HG03066 (cell line): ENCODE measurements at regions not wholly inside any gene's neighbourhood (a gene's known extent, or its start where the extent isn't known, plus 50 kb on each side); places are given as distances from the start of the nearest gene placed in this dataset.
"Not testable (repeated sequence)": the region's sequence is repeated elsewhere in the genome, so short reads cannot be mapped to it uniquely, and the experiment has no call there.

Source experiments
- ATAC-seq: cut with Tn5 transposase; IDR thresholded peaks from one replicate; pipeline ENCODE4 v1.9.1; 2021; ENCODE audit warnings: low read depth; ENCODE audit not compliant: unreplicated experiment

DNA sequence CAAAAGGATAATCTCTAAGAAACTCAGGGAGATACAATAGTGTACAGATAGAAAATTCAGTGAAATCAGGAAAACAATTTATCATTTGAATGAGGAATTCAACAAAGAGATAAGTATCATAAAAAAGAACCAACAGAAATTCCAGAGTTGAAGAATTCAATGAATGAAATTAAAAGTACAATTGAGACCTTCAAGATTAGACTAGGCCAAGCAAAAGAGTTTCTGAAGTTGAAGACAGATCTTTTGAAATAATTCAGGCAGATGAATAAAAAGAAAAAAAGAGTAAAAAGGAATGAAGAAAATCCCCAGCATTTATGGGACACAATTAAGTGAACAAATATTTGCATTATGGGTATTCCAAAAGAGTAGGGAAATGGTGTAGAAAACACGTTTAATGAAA, 412.6 kb downstream of the TMEM121 start:
- ATAC-seq, result no peak

DNA sequence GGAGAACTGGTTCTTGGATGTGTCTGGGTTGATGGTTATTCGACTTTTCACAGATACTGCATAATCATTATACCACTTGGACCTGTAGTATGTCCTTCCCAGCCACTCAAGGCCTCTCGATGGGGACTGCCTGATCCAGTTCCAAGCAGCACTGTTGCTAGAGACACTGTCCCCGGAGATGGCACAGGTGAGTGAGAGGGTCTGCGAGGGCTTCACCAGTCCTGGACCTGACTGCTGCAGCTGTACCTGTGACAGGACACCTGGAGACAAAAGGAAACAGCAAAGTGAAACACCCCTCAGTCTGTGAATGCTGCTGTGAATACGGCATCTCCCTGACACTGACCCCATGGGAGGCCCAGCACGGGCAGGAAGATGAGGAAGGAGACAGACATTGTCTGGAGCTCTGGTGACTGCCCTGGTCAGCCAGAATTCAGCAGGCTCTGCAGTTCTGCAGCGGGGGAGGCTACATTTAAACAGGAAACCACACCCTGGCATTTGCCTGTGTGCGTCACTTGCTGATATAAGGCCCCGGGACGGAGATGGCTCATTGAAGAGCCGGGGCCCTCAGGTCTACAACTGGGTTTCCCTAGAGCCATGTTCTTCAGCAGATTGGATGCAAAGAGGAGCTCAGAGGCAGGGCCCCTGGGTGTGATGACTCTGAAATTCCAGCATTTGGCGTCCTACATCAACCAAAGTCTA, 413.6 kb downstream of the TMEM121 start:
- ATAC-seq, result no peak

DNA sequence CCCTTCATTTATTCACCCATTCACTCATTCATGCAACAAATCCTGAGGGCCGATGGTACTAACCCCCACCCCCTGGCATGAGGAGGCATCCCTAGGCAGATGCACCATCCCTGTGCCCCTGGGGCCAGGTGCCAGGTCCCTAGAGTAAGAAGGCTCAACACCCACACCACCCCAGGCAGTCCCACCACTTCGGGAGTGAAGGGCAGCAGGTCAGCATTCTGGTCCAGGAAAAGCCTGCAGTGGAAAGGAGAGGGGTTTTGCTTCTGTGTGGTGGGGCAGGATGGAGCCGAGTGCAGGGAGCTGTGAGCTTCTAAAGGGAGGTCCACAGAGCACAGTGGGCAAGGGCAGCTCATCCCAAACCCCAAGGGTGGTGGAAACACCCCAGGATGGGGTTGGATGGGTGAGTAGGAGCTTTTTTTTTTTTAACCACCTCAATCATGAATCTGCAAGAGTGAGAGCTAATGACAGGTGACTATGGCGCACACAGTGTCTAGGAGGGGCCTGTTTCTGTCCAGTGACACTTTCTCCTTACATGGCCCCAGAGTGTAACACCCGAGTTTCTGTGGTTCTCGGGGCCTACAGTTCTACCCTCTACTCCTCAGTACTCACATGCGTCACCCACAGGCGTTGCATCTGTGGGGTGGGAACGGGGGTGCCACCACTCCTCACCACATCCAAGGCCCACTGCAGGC, 414.3 kb downstream of the TMEM121 start:
- no peak for ATAC-seq

DNA sequence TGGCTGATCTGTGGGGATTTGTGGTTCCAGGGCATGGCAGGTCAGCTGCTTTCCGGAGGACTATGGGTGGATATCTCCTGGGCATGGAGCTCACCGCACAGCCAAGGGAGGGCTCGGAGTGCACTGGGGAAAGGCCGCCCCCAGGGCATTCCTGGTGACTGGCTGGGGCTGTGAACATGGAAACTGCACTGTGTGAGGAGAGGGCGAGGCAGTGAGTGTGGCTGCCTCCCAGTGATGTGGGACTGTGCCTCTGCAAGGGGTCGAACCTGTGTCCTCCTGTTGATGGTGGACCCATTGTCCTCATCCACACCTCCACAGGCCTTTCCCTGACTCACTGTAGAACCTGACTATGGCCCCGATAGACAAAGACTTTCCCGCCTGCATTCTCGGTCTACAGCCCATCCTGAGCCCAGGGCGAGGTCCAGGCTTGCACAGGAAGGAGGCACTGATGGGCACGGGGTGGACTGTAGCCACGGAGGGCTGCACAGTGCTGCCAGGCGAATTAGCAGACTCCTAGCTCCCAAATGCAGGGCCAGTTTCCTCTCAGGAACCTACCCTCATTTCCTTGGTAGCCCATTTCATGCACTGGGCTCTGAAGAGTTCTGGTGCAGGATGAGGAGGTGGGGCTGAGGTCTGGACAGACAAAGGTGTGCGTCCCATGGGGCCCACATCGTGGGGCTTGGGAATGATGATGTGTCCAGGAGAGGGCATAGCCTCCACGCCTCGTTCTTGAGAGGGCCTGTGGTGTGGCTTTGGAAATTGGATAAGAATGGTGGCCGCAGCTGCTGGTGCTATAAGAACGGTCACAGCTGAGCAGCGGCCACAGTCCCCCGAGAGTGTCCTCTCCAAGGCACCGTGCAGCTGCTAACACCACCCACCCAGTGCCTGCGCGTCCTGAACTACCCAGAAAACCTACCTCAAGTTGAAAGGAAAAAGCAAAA, 415.1 kb downstream of the TMEM121 start:
- no peak for ATAC-seq

DNA sequence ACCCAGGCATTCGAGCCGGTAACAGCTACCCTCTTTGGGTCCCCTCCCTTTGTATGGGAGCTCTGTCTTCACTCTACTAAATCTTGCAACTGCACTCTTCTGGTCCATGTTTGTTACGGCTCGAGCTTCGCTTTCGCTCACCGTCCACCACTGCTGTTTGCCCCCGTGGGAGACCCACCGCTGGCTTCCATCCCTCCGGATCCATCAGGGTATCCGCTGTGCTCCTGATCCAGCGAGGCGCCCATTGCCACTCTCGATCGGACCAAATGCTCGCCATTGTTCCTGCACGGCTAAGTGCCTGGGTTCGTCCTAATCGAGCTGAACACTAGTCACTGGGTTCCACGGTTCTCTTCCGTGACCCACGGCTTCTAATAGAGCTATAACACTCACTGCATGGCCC, 416.3 kb downstream of the TMEM121 start:
- ATAC-seq, result not testable (repeated sequence)

DNA sequence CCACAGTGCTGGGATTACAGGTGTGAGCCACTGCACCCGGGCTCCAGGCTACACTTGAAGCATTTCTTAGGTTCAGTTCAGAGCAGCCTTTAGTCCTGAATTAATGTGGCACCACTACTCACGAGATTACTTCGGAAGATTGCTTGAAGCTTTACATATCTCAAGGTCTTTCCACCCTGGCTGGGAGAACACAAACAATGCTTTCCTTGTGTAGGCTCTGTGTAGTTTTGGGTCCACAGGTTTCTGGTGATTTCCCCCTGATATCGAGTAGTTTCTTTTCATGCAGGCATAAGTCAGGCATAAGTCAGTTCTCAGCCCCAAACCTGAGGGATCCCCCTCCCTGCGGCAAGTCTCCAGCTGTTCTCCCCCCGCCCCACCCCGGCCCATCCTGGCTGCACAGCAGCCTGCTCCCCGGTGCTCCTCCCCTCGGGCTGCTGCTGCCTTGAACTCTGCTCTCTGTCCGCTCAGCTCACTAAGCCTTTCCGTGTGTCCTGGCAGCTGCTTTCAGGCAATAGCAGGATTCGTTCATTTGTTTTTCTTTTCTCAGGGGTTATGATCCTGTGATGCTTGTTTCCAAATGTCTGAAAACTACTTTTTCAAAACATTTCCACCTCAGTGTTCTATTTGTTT, 417.7 kb downstream of the TMEM121 start:
- no peak for ATAC-seq

DNA sequence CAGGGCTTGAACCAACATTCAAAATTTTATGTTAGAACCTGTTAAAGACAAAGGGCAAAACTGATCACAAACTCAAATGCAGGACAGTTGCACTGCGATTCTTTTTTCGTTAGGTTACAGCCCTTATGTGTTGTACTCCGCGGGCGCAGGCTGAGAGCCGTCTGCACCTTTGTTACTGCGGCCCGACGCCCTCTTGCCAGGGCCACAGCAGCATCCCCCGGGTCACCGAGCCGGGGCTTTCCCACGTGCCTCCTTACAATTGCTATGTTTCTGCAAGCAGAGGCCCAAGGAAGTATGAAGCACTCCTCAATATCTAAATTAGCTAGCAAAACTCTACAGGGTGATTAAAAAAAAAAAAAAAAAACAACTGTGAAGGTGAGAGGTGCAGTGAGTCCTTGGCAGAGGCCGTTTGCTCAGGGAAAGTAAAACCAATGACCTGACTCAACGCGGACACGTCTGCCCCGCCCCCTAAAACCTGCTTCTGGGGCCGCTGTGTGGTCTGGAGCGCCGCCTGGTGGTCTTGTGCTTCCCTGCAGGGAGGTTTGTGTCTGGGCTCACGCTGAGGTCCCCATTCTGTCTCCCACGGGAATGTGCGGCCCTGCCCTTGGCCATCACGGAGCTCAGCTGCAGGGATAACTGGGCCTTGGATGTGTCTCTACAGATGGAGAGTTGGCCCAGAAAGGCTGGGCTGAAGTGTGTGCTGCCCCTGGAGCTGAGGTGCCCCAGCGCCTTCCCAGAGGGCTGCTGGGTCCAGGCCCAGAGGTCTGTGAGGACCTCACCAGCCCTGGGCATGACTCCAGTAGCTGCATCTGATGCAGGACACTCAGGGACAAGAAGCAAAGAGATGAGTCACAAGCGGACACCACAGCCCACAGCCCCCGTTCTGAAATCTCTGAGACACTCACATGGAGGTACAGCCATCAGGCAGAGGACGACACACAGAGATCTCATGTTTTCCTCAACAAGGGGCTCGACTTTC, 418.5 kb downstream of the TMEM121 start:
- ATAC-seq, result no peak

DNA sequence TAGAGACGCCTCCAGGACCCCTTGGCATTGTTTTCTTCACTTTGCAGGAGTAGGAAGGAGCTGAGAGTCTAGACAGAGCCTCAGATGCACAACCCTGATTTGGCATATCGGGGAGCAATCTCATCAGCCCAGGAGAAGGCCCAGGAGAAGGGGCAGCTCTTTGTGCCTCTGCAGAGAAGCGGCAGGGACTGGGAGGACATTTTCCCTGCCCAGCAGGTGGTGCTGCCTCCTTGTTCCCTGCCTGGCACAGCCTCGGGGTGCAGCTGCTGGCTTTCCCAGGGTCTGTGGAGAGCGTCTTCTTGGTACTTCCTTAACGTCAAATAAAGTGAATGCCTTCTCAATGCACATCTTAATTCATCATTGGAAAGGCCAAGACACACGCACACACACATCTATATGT, 419.5 kb downstream of the TMEM121 start:
- ATAC-seq, result no peak

DNA sequence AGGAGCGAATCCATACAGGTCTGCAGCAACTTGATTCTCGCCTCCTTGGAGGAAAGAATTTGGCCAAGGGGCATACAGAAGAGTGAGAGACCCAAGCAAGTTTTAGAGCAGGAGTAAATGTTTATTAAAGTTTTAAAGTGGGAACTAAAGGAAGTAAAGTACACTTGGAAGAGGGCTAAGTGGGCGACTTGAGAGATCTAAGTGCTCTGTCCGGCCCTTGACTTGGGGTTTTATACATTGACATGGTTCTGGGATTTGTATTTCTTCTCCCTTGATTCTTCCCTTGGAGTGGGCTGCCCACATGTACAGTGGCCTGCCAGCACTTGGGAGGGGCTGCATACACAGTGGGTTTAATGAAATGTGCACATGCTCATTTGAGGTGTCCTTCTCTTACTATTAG, 421.2 kb downstream of the TMEM121 start:
- ATAC-seq, result no peak

DNA sequence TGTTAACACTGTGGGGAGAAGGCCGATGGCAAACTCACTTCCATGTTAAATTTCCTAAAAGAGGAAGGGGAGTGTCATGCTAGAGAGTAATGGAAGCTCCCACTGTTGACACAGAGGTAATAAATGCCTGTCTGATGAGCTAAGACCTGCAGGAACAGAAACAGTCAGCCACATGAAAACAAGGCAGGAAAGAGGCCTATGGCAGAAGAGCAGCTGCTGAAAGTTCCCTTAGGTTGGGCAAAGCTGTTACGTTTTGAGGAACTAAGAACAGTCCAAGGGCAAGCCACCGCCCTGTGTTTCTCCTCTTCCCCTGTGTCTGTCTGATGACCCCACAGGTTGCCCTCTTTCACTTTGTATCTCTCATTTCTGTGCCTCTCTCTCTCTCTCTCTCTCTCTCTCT, 422.6 kb downstream of the TMEM121 start:
- not testable (repeated sequence) for ATAC-seq

DNA sequence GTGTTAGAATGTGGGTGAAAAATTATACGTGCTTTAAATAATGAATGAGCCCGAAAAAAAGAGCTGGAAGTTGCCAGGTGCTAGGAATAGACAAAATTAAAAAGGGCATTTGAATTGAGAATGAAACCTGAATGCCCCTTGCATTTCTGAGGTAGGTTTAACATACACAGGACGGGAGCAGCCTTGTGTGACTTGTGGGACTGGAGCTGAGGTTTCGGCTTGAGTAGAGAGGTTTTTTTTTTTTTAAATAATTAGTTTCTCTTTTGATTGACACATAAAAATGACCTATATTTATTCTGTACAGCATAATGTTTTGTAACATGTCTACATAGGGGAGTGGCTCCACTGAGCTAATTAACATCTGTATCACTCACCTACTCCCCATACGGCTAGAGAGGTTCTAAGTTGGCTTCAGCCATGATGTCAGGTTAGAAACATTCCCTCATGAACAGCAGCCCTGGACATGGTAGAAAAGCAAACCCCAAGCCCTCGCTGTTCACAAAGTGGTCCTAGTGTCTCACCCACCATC, 424.0 kb downstream of the TMEM121 start:
- ATAC-seq, result not testable (repeated sequence)

DNA sequence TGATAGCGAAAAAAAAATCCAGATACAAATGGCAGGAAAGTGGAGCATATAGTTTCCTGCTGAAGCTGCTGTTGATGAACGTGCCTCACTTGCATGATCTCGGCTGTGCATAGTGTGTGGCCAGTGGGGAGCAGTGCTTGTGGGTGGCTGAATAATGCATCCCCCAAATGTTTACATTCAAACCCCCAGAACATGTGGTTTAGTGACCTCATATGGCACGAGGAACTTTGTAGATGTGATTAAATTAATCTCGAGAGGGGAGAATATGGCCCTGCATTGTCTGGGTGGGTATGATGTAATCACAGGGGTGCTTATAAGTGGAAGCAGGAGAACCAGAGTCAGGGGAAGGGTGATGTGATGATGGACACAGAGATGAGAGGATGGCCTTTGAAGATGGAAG, 425.0 kb downstream of the TMEM121 start:
- ATAC-seq, result no peak

DNA sequence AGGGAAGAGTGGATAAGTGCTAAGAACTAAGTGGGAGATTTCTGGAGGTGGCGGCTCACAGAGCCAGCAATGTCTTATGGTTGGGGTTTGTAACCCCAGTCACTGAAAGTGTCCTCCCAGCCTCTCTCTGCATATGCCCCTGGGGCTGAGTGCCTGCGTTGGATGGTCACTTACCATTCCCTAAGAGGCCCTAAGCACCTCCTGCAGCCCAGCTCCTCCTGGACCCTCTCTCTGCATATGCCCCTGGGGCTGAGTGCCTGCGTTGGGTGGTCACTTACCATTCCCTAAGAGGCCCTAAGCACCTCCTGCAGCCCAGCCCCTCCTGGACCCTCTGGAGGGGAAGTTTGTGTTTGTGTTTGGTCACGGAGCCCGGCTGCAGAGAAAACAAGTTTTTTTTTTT, 425.8 kb downstream of the TMEM121 start:
- no peak for ATAC-seq

DNA sequence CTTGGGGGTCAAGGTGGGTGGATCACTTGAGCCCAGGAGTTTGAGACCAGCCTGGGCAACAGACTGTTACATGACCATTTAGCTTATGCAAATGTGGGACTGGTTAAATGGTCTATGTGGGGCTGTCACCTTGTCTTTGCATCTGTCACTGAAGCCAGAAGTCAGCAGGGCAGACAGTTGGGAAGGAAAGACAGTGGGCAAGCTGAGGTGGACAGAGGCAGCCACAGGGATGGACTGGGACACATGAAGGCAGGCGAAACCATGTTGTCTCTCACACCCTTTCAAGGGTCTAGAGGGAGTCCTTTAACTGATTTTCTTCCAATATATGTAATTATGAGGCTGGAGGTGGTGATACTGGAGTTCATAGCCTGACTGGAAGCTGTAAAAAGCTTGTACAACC, 426.4 kb downstream of the TMEM121 start:
- ATAC-seq, result no peak

DNA sequence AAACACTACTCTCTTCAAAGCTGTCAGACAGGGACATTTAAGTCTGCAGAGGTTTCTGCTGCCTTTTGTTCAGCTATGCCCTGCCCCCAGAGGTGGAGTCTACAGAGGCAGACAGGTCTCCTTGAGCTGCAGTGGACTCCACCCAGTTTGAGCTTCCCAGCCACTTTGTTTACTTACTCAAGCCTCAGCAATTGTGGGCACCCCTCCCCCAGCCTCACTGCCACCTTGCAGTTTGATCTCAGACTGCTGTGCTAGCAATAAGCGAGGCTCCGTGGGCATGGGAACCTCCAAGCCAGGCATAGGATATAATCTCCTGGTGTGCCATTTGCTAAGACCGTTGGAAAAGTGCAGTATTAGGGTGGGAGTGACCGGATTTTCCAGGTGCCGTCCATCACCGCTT, 435.2 kb downstream of the TMEM121 start:
- ATAC-seq, result not testable (repeated sequence)

DNA sequence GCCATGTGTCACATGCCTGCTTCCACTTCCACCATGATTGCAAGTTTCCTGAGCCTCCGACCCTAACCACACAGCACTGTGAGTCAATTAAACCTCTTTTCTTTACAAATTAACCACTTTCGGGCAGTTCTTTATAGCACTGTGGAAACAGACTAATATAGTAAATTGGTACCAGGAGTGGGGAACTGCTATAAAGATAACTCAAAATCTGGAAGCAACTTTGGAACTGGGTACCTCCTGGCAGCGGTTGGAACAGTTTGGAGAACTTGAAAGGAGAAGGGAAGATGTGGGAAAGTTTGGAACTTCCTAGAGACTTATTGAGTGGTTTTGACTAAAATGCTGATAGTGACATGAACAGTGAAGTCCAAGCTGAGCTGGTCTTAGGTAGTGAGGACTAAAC, 436.1 kb downstream of the TMEM121 start:
- ATAC-seq, result no peak

DNA sequence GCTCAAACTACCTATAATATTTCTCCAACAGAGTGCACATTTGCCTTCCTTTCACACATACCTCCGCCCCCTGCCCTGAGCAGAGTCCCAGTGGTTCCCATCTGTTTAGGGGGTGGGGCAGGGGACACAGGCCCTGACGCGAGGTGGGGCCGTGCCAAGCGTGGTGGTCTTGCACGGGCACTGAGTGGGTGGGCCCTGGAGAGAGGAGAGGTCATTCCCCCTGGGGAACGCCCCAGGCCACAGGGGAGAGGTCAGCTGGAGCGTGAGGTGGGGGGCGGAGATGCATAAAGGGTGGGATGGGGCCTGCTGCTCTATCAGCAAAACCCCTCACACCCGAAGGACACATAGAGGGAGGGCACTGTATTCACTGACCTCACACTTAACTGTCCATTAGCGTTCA, 441.9 kb downstream of the TMEM121 start:
- no peak for ATAC-seq

DNA sequence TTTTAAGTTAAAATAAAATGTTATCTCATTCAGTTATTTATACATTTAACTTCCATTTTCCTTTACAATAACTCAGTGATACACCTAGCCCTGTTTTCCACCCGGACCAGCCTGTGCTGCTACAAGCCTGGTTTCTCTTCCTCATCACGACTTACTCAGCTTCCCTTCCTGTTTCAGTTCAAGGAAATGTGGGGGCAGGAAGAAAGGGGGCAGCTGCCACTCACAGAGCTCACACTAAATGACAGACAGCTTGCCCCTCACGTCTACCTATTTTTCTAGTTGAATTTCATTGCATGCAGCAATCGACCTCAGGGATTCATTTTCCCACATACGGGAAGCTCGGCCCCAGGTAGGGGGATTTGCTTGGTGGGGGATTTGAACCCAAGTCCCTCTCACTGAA, 442.6 kb downstream of the TMEM121 start:
- ATAC-seq, result not testable (repeated sequence)

DNA sequence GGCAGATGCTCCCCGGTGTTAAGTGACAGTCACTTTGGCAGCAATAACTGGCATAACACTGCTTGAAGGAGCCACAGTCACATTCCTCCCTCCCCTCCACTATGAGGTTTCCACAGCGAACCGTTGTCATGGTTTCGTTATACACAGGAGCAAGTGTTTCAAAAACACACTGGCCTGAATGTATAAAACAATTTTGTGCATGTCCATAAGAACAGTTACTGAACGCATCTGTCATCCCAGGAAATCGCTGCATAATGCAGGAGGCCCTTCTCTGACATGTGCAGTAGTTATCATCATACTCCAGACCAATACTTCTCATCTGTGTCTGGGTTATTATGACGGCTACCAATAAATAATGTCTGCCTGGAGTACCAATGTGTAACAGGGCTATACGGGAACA, 444.4 kb downstream of the TMEM121 start:
- not testable (repeated sequence) for ATAC-seq
